Duodenal mucosa (tissue), 2 donors: ENCODE measurements at regions not wholly inside any gene's neighbourhood (a gene's known extent, or its start where the extent isn't known, plus 50 kb on each side); places are given as distances from the start of the nearest gene placed in this dataset.

Experiments
- H3K27ac ChIP-seq: one replicate; pipeline ENCODE4 v1.7.0; 2013; ENCODE audit warnings: low read depth, low read length
- H3K27me3 ChIP-seq, 2 donors: one replicate each; pipeline ENCODE4 v1.7.0; 2013; ENCODE audit warnings: low read length in 2 of 2, control low read depth in 1 of 2; ENCODE audit not compliant: insufficient read depth in 2 of 2, control insufficient read depth in 1 of 2
- H3K36me3 ChIP-seq, 2 donors: one replicate each; pipeline ENCODE4 v1.7.0; 2013; ENCODE audit warnings: low read length in 2 of 2, control low read depth in 1 of 2; ENCODE audit not compliant: insufficient read depth in 2 of 2, control insufficient read depth in 1 of 2
- H3K4me1 ChIP-seq, 2 donors: one replicate each; pipeline ENCODE4 v1.7.0; 2013; ENCODE audit warnings: low read length in 2 of 2, control low read depth in 1 of 2; ENCODE audit not compliant: insufficient read depth in 2 of 2, control insufficient read depth in 1 of 2
- H3K4me3 ChIP-seq, 2 donors: one replicate each; pipeline ENCODE4 v1.7.0; 2013; ENCODE audit warnings: low read length in 2 of 2, low read depth in 1 of 2
- H3K9ac ChIP-seq, 2 donors: one replicate each; pipeline ENCODE4 v1.7.0; 2013; ENCODE audit warnings: low read length in 2 of 2, low read depth in 1 of 2
- H3K9me3 ChIP-seq, 2 donors: one replicate each; pipeline ENCODE4 v1.7.0; 2013; ENCODE audit warnings: low read length in 2 of 2, control low read depth in 1 of 2; ENCODE audit not compliant: control insufficient read depth in 1 of 2

DNA sequence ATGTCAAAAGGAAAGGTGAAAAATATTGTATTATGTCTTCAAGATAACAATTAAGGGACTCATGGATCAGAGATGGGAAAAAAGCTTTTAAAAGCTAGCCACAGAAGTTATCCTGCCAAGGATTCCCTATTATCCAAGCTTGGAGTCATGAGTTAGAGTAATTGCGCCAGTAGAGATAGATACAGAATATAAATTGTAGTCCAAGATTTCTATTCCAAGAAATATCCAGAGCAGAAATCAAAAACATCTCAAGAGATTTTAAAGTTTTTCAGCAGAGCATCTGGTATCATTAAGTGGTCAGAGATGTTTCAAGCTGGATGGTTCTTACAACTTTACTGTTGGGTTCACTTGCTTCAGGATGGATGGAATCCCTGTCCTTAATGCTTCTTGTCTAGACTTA is 186.7 kb downstream of the PCDH18 start:
- Histone ChIP-seq H3K27ac (no peak overlapping the region), H3K36me3 (no peaks in the 10 kb centered on the region), H3K27me3 (no peaks in the 10 kb centered on the region), H3K9ac (no peak overlapping the region), H3K9me3 (no peaks in the 10 kb centered on the region), H3K4me1 (no peaks in the 10 kb centered on the region), H3K4me3 (no peak overlapping the region)

GRCh38 chr4:137343221-137343620 is 189.1 kb downstream of the PCDH18 start:
- Histone ChIP-seq H3K9ac (no peak overlapping the region), H3K36me3 (no peaks in the 10 kb centered on the region), H3K4me3 (no peak overlapping the region), H3K9me3 (no peaks in the 10 kb centered on the region), H3K27me3 (no peaks in the 10 kb centered on the region), H3K4me1 (no peaks in the 10 kb centered on the region), H3K27ac (no peak overlapping the region)

GRCh38 chr4:137333031-137333430 is 199.3 kb downstream of the PCDH18 start:
- no peak overlapping the region for H3K9ac ChIP-seq
- H3K36me3 ChIP-seq: no peaks in the 10 kb centered on the region
- no peak overlapping the region for H3K4me3 ChIP-seq
- H3K27me3 ChIP-seq: no peaks in the 10 kb centered on the region
- H3K9me3 ChIP-seq: no peaks in the 10 kb centered on the region
- H3K4me1 ChIP-seq: no peaks in the 10 kb centered on the region
- H3K27ac ChIP-seq: no peak overlapping the region

- H3K27ac ChIP-seq: no peak overlapping the region
- H3K9me3 ChIP-seq: peaks cover 0 to 3% of the 10 kb centered on the region in 2 donors
Observed at GRCh38 chr4:137312257-137312656, 220.0 kb downstream of the PCDH18 start.

GRCh38 chr4:137310593-137311490 is 221.5 kb downstream of the PCDH18 start:
- Histone ChIP-seq H3K27ac (no peak overlapping the region), H3K4me1 (no peaks in the 10 kb centered on the region), H3K27me3 (no peaks in the 10 kb centered on the region), H3K9me3 (peaks cover 0 to 3% of the 10 kb centered on the region in 2 donors), H3K4me3 (no peak overlapping the region), H3K36me3 (no peaks in the 10 kb centered on the region), H3K9ac (no peak overlapping the region)

More at GRCh38 chr4:137312257-137312656, 220.0 kb downstream of the PCDH18 start:
- Histone ChIP-seq H3K27me3 (no peaks in the 10 kb centered on the region), H3K4me3 (no peak overlapping the region), H3K9ac (no peak overlapping the region), H3K4me1 (no peaks in the 10 kb centered on the region), H3K36me3 (no peaks in the 10 kb centered on the region)

GRCh38 chr4:137310166-137310565 is 222.1 kb downstream of the PCDH18 start:
- H3K4me1 ChIP-seq: no peaks in the 10 kb centered on the region
- H3K4me3 ChIP-seq: no peak overlapping the region
- no peak overlapping the region for H3K27ac ChIP-seq
- H3K27me3 ChIP-seq: no peaks in the 10 kb centered on the region
- no peak overlapping the region for H3K9ac ChIP-seq
- H3K36me3 ChIP-seq: no peaks in the 10 kb centered on the region
- peaks cover 0 to 3% of the 10 kb centered on the region in 2 donors for H3K9me3 ChIP-seq

- no peaks in the 10 kb centered on the region for H3K36me3 ChIP-seq
- no peaks in the 10 kb centered on the region for H3K27me3 ChIP-seq
- H3K4me3 ChIP-seq: no peak overlapping the region
Observed at GRCh38 chr4:137309424-137309823, 222.9 kb downstream of the PCDH18 start.

GRCh38 chr4:137307806-137308205 is 224.5 kb downstream of the PCDH18 start:
- H3K27me3 ChIP-seq: no peaks in the 10 kb centered on the region
- H3K9me3 ChIP-seq: peaks cover 0 to 3% of the 10 kb centered on the region in 2 donors
- no peak overlapping the region for H3K9ac ChIP-seq
- no peak overlapping the region for H3K4me3 ChIP-seq
- no peak overlapping the region for H3K27ac ChIP-seq
- no peaks in the 10 kb centered on the region for H3K36me3 ChIP-seq
- no peaks in the 10 kb centered on the region for H3K4me1 ChIP-seq

More at GRCh38 chr4:137309424-137309823, 222.9 kb downstream of the PCDH18 start:
- Histone ChIP-seq H3K9me3 (peaks cover 0 to 3% of the 10 kb centered on the region in 2 donors), H3K4me1 (no peaks in the 10 kb centered on the region), H3K27ac (no peak overlapping the region), H3K9ac (no peak overlapping the region)

GRCh38 chr4:137300776-137301175 is 231.5 kb downstream of the PCDH18 start:
- Histone ChIP-seq H3K9ac (no peak overlapping the region), H3K4me1 (no peaks in the 10 kb centered on the region), H3K27ac (no peak overlapping the region), H3K9me3 (no peaks in the 10 kb centered on the region), H3K4me3 (no peak overlapping the region), H3K27me3 (no peaks in the 10 kb centered on the region), H3K36me3 (no peaks in the 10 kb centered on the region)

DNA sequence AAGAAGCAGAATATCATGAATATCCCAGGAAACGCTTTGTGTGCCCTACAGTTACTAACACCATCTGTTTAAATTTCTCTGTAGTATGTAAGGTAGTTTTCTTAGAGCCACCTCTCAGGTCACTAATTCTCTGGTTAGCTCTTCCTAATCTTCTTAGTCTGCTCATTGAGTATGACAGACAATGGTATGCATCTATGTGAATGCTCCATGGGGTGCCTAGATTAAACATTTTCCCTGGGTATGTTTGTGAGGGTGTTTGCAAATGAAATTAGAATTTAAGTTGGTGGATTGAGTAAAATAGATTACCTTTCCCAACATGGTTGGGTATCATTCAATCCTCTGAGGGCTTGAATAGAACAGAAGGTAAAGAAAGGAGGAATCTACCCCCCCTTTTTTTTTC is 233.0 kb downstream of the PCDH18 start:
- Histone ChIP-seq H3K27ac (no peak overlapping the region), H3K27me3 (no peaks in the 10 kb centered on the region), H3K9ac (no peak overlapping the region), H3K9me3 (no peaks in the 10 kb centered on the region), H3K4me3 (no peak overlapping the region), H3K4me1 (no peaks in the 10 kb centered on the region), H3K36me3 (no peaks in the 10 kb centered on the region)
